ENCODE measurements at regions not wholly inside any gene's neighbourhood (a gene's known extent, or its start where the extent isn't known, plus 50 kb on each side); places are given as distances from the start of the nearest gene placed in this dataset.

DNA sequence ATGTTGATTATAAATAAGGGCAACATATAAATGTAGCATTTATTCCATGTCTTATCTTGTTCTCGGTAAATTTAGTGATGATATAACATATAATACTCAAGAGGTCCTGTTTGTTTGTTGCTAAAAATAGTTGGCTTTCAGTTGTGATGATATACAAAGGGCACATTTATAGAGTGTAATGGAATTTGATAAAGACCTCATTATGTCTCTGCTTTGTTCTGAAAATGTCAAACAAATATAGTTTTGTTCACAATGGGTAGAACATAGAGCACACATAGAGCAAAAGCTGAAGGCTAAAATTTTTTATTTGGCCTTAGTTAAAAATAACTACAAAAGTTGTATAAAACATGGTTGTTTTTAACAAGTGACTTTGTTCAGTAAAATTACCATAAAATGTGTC is 477.1 kb upstream of the SMC2 start (continued):
- TF ChIP-seq CHD7 (IDR thresholded peaks at IDR 0.05; ENCODE audit: insufficient replicate concordance, low read length) (no peak), HDAC6 (IDR thresholded peaks at IDR 0.05; ENCODE audit: low read depth, low read length) (no peak), TAF1 (IDR thresholded peaks at IDR 0.05; ENCODE audit: low read depth, low read length) (no peak), CHD1 (IDR thresholded peaks at IDR 0.05; ENCODE audit: low read depth, low read length) (no peak), SUZ12 (IDR thresholded peaks at IDR 0.05; ENCODE audit: low read length) (no peak), TAF7 (optimal IDR thresholded peaks at IDR 0.05; ENCODE audit: borderline replicate concordance, low read depth, low read length) (no peak), JUN (IDR thresholded peaks at IDR 0.05; ENCODE audit: low read depth, low read length) (no peak)
